ENCODE measurements at regions not wholly inside any gene's neighbourhood (a gene's known extent, or its start where the extent isn't known, plus 50 kb on each side); places are given as distances from the start of the nearest gene placed in this dataset.

GRCh38 chr14:94952097-94952496 is 182.2 kb upstream of the GSC start:
- no peak for FAIRE-seq
- TF ChIP-seq TEAD4 (IDR thresholded peaks at IDR 0.05; ENCODE audit: low read depth, low read length) = no peak
- TF ChIP-seq SRF (IDR thresholded peaks at IDR 0.05; ENCODE audit: low read depth, low read length) = no peak
- CTCF ChIA-PET (ENCODE audit: partially characterized antibody) = interaction anchor here (0.5 kb wide), 1 partner anchor 450 kb away, joined by 3 read pairs; no protein-coding TSS in a partner anchor

More at GRCh38 chr14:94952097-94952496, 182.2 kb upstream of the GSC start:
- no peak overlapping the region for H4K5ac ChIP-seq (ENCODE audit: insufficient read length, low read depth, low read length)
- no peak overlapping the region for H3K4me3 ChIP-seq (ENCODE audit: extremely low read depth in 1 of 4, insufficient read depth in 2 of 4, low read depth in 3 of 4, low read length in 4 of 4)
- no peak overlapping the region for H2BK15ac ChIP-seq (ENCODE audit: low read length)
- H2BK20ac ChIP-seq (ENCODE audit: low read length) = no peak overlapping the region
- no peak overlapping the region for H3K4ac ChIP-seq (replicated peaks; ENCODE audit: insufficient read length, low read depth, low read length)
- H3K4me1 ChIP-seq (replicated peaks in 1 of 4; ENCODE audit: control insufficient read depth in 3 of 4, insufficient read depth in 4 of 4, low read length in 3 of 4) = peaks cover 0 to 5% (median 0%) of the 10 kb centered on the region in 4 experiments; a peak in 1 of 7 replicates
- no peak overlapping the region for H3K9ac ChIP-seq (replicated peaks in 1 of 4; ENCODE audit: extremely low read depth in 1 of 4, low read depth in 3 of 4, low read length in 3 of 4)
- H3K27me3 ChIP-seq (replicated peaks in 1 of 4; ENCODE audit: control insufficient read depth in 3 of 4, extremely low read depth in 1 of 4, insufficient read depth in 3 of 4, low read length in 3 of 4) = no peaks in the 10 kb centered on the region
- 78% methylated on average over 7 of the region's 7 CpGs; no CpG with 5 or more reads in 1 of the 2 experiments for WGBS, 2 experiments (ENCODE audit: extremely low coverage in 1 of 2, insufficient coverage in 1 of 2, insufficient read length in 1 of 2, insufficient replicate concordance in 2 of 2, low coverage in 1 of 2, low lambda C conversion rate in 2 of 2, missing lambda C conversion rate in 1 of 2)
- no peak overlapping the region for H2AFZ ChIP-seq (ENCODE audit: low read length)
- H3K27ac ChIP-seq (ENCODE audit: low read depth, low read length) = no peak overlapping the region
- no peak overlapping the region for H3K18ac ChIP-seq (ENCODE audit: extremely low read depth, low read length)
- no peak overlapping the region for H3K14ac ChIP-seq (ENCODE audit: insufficient read length)
- H2AK5ac ChIP-seq (ENCODE audit: low read depth, low read length) = no peak overlapping the region
- H3K36me3 ChIP-seq (ENCODE audit: control insufficient read depth in 2 of 4, insufficient read depth in 4 of 4, low read length in 3 of 4) = no peaks in the 10 kb centered on the region
- H3K23ac ChIP-seq (ENCODE audit: insufficient read length) = no peak overlapping the region
- no peak overlapping the region for H3K56ac ChIP-seq (replicated peaks; ENCODE audit: insufficient read length, low read depth, low read length)
- POLR2A ChIA-PET (ENCODE audit: partially characterized antibody) = no interaction called here
- H3K4me2 ChIP-seq (ENCODE audit: insufficient read depth in 1 of 2, low read depth in 2 of 2, low read length in 2 of 2) = no peak overlapping the region
- no peak overlapping the region for H2BK5ac ChIP-seq (ENCODE audit: low read depth, low read length)
- DNase-seq (ENCODE audit: low read depth in 1 of 2, low spot score in 2 of 2) = no peak
- no peak overlapping the region for H4K91ac ChIP-seq (replicated peaks; ENCODE audit: insufficient read length, low read length)
- no peaks in the 10 kb centered on the region for H3K79me1 ChIP-seq (ENCODE audit: low read depth, low read length)
- H3K79me2 ChIP-seq (ENCODE audit: control insufficient read depth in 1 of 2, insufficient read depth in 2 of 2, low read length in 2 of 2) = no peaks in the 10 kb centered on the region
- no peak overlapping the region for H4K8ac ChIP-seq (ENCODE audit: extremely low read depth, insufficient read depth, low read length)
- H2BK120ac ChIP-seq (replicated peaks; ENCODE audit: low read depth, low read length) = no peak overlapping the region
- H4K20me1 ChIP-seq (replicated peaks in 1 of 2; ENCODE audit: control insufficient read depth in 1 of 2, insufficient read depth in 2 of 2, low read length in 2 of 2) = no peaks in the 10 kb centered on the region
- H3K9me3 ChIP-seq (ENCODE audit: insufficient read depth in 2 of 2, low read depth in 1 of 2, low read length in 1 of 2) = no peaks in the 10 kb centered on the region
- H3K23me2 ChIP-seq (ENCODE audit: low read depth, low read length) = no peaks in the 10 kb centered on the region
- H2BK12ac ChIP-seq (ENCODE audit: low read depth, low read length) = no peak overlapping the region

Data from H1 (cell line).